HL-60 (cell line): ENCODE measurements at regions not wholly inside any gene's neighbourhood (a gene's known extent, or its start where the extent isn't known, plus 50 kb on each side); places are given as distances from the start of the nearest gene placed in this dataset.

Experiments used
- DNase-seq, 2 experiments: peaks; one replicate each; pipeline ENCODE4 v3.0.0-alpha.2; 2010 to 2020; ENCODE audit warnings: low read depth in 1 of 2, low spot score in 1 of 2
- H3K27ac ChIP-seq: fragments of 250-450 bp; sonication (Bioruptor Pico); replicated peaks from 2 replicates; pipeline ENCODE4 v1.5.1; 2020; ENCODE audit warnings: mild to moderate bottlenecking, moderate library complexity
- H3K27me3 ChIP-seq: fragments of 250-450 bp; sonication (Bioruptor Pico); 2 replicates; pipeline ENCODE4 v1.5.1; 2021; ENCODE audit warnings: mild to moderate bottlenecking, moderate library complexity; ENCODE audit not compliant: insufficient read depth, poor library complexity, severe bottlenecking
- H3K4me3 ChIP-seq: replicated peaks from 2 replicates; pipeline ENCODE4 v1.5.1; 2011; ENCODE audit warnings: mild to moderate bottlenecking, control low read depth, low read length; ENCODE audit not compliant: insufficient read depth
- CTCF ChIP-seq: IDR thresholded peaks from one replicate; pipeline ENCODE4 v1.5.1; 2011; ENCODE audit warnings: low read length, control low read depth, inconsistent platforms; ENCODE audit not compliant: insufficient read depth
- GABPA ChIP-seq: IDR thresholded peaks from 2 replicates; pipeline ENCODE4 v1.6.1; 2012; ENCODE audit warnings: low read depth
- POLR2AphosphoS5 ChIP-seq: IDR thresholded peaks from 2 replicates; pipeline ENCODE4 v1.6.1; 2012; ENCODE audit warnings: low read depth
- REST ChIP-seq: IDR thresholded peaks from 2 replicates; pipeline ENCODE4 v1.6.1; 2012; ENCODE audit warnings: low read depth; ENCODE audit not compliant: insufficient replicate concordance
- SPI1 ChIP-seq: IDR thresholded peaks from 2 replicates; pipeline ENCODE4 v1.6.1; 2012; ENCODE audit warnings: low read depth, mild to moderate bottlenecking, borderline replicate concordance

GRCh38 chr6:105507811-105508210, 104.9 kb upstream of the PREP start:
- no peak for DNase-seq
- Histone ChIP-seq H3K4me3 (no peak overlapping the region), H3K27me3 (no peaks in the 10 kb centered on the region), H3K27ac (no peak overlapping the region)
- TF ChIP-seq SPI1 (no peak), CTCF (no peak), POLR2AphosphoS5 (no peak), GABPA (no peak), REST (no peak)

GRCh38 chr6:105504706-105505105, 101.8 kb upstream of the PREP start:
- Histone ChIP-seq H3K27ac (no peak overlapping the region), H3K27me3 (no peaks in the 10 kb centered on the region), H3K4me3 (no peak overlapping the region)
- DNase-seq = no peak
- TF ChIP-seq GABPA (no peak), POLR2AphosphoS5 (no peak), CTCF (no peak), REST (no peak)

GRCh38 chr6:105503641-105504040, 100.8 kb upstream of the PREP start:
- no peak for TF ChIP-seq SPI1
- no peak for TF ChIP-seq REST
- TF ChIP-seq GABPA = no peak
- TF ChIP-seq CTCF = no peak
- no peak for TF ChIP-seq POLR2AphosphoS5
- Histone ChIP-seq H3K27me3 (no peaks in the 10 kb centered on the region), H3K4me3 (no peak overlapping the region), H3K27ac (no peak overlapping the region)
- DNase-seq = no peak
